ENCODE measurements at regions not wholly inside any gene's neighbourhood (a gene's known extent, or its start where the extent isn't known, plus 50 kb on each side); places are given as distances from the start of the nearest gene placed in this dataset.
"Not testable (repeated sequence)": the region's sequence is repeated elsewhere in the genome, so short reads cannot be mapped to it uniquely, and the experiment has no call there.

GRCh38 chr2:234195516-234195915, 145.0 kb downstream of the SPP2 start:
- no peak for DNase-seq (ENCODE audit: low read depth)

GRCh38 chr2:234193977-234194563, 143.6 kb downstream of the SPP2 start:
- DNase-seq (ENCODE audit: low read depth), result no peak

DNA sequence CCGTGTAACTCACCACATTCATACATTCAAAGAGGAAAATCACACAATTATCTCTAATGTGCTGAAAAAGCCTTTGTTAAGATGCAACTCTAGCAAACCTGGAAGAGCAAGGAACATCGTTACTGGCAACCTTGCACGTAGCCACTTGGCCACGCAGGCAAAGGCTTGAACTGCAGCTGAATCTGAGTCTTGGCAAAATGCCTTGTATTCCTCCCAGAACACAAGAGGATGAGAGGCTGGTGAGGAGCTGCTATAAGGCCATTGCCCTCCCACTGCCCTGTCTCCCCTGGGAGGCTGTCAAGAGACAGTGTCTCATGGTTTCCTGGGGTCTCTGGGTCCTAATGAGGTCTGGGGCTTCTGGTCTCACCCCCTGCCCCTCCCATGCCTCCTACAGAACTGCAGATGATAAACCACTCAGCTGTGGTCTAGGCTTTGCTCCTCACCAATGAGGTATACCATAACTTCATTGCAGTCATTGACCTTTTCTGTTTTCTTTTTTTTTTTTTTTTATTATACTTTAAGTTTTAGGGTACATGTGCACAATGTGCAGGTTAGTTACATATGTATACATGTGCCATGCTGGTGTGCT, 141.4 kb downstream of the SPP2 start:
- no peak for DNase-seq (ENCODE audit: low read depth)

DNA sequence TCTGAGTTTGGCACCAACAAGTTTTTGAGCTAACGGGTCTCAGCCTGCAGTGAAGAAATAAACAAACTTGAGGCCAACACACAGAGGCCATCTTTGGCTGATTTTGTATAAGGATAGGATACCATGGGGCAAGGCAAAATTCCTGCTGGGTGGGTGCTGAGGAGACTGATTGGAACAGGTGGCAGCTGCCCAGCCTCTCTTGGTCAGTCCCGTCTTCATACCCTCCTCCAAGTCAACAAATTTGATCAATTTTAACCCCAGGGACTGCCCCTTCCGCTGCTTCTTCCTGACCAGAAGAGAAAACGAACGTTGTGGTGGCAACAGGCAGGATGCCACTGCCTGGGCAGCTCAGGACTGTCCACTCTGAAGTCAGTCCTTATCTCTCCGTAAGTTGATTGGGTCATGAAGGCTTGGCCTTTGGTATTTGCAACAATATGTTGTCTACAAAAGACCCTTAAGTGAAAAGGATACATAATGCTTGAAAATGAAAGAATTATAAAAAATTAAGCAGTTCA, 139.3 kb downstream of the SPP2 start:
- no peak for DNase-seq (ENCODE audit: low read depth)

GRCh38 chr2:234189230-234189629, 138.7 kb downstream of the SPP2 start:
- DNase-seq (ENCODE audit: low read depth), result no peak

DNA sequence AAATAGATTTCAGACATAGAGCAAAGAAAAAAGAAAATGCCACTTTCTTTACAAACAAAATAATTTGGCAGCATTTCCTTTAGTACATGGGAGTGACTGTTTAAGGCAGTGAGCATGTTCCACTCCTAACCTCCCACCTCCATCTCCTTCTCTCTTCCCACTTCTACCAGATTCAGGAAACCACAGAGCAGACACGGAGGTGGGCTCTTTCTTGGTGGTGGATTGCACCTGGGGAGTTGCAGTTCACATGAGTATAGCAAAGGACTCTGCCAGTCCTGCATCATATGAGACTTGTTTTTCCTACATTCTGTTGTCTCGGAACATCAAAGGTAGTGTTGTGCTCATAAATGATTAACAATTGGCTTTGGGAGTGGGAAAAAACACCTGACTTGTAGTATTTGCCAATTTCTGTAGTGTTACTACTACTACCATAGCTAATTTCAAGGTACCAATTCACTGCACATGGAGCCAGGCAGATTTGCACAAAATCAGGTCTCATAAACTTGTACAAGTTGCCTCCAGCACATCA, 137.2 kb downstream of the SPP2 start:
- DNase-seq (ENCODE audit: low read depth), result no peak

DNA sequence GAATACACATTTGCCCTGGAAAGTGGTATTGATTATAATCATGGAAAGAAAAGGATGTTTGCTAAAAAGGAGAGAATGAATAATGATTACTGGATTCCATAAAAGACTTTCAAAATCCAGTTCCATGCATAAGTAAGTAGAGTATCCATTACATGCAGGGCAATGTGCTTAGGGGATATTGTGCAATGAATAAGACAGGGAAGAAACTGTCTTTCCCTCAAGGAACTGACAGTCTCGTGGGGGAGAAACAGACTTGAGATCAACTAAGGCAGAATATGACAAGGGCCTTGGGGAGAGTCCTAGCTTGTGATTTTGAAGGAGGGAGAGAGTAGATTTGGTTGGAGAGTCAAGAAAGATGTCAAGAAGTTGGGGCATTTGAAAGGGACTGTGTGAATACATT, 130.6 kb downstream of the SPP2 start:
- DNase-seq (ENCODE audit: low read depth), result no peak

- DNase-seq (ENCODE audit: low read depth), result no peak
These were observed 128.5 kb downstream of the SPP2 start for GRCh38 chr2:234179031-234179363.

DNA sequence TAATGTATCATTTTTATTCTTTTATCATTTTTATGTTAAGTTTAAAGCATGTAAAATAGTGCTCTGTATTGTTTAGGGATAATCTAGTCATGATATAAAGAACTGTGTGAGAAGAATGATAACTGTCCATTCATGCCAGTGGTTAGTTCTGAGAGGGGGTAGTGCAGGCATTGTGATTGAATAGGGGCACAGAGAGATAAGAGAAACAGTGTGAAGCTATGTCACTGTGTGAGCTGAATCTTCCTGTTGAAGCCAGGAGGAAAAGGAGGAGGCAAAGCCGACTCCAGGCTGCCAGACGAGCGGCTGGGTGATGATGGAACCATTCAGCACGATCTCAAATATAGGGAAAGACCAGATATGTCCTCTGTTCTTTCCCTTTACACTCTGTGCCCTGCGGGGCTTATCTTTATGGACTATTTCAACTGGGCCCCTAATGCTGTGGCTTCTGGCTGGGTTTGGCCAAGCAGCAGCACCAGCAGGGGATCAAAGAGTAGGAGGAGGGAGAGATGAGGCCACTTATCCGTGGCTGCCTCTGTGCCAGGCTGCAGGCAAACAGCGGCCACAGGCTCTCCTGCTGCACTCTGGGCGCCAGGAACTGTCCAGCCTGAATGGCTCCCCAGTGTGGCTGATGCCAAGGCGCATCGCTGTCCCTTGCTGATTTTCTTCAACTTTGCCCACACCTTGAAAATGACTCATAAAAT, 128.0 kb downstream of the SPP2 start:
- DNase-seq (ENCODE audit: low read depth), result no peak

DNA sequence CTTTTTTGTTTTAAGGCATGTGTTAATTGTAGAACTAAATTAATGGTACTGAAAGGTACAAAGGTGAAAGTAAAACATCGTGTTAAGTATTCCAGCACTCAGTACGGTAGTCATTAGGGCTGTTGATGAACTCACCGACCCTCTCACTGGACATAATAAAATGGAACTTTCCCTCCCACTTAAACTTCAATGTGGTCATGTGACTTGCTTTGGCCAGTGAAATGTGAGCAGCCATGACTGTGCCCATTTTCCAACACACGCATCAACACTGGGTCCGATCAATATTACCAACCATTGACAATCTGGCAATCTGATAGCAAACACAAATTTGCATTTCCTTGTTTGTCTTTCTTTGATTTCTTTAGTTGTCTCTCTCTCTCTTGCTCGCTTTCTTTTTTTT, 125.1 kb downstream of the SPP2 start:
- DNase-seq (ENCODE audit: low read depth), result no peak

- no peak for DNase-seq (ENCODE audit: low read depth)
These were observed 124.2 kb downstream of the SPP2 start for GRCh38 chr2:234174742-234175141.

DNA sequence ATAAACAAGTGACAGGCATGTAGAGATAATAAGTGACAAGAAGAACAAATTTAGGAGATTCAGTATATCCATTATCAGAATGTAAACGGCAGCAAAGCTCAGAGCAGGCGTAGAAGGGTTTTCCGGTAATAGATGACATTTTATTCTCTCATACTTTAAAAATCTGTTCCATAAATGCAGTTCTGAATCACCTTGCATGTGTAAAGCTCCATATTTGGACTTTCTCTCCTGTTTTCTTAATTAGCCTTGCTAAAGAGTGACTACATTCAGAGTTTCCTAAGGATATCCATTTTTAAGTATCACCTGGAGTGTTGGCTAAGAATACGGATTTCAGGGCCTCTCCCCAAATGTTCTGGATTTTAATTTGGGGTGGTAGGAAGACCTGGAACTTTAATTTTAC, 122.0 kb downstream of the SPP2 start:
- no peak for DNase-seq (ENCODE audit: low read depth)

DNA sequence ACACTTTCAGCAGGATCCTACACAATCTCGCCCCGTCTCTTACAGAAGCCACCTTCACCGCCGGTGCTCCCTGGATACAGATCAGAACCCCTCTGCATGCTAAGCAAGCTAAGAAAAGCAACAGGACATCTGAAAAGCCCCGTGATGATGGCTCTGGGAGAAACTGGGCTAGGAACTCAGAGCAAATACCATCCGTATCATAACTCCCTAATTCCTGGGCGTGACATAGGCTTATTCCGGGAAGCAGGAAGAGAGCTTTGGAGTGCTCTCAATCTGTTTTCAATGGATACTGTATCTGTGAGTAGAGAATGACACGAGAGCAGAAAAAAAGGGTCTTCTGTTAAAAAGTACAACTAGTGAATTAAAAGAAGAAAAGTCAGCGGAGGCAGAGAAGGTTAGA, 121.6 kb downstream of the SPP2 start:
- DNase-seq (ENCODE audit: low read depth), result no peak

- no peak for DNase-seq (ENCODE audit: low read depth)
These were observed 121.2 kb downstream of the SPP2 start for GRCh38 chr2:234171666-234172065.

DNA sequence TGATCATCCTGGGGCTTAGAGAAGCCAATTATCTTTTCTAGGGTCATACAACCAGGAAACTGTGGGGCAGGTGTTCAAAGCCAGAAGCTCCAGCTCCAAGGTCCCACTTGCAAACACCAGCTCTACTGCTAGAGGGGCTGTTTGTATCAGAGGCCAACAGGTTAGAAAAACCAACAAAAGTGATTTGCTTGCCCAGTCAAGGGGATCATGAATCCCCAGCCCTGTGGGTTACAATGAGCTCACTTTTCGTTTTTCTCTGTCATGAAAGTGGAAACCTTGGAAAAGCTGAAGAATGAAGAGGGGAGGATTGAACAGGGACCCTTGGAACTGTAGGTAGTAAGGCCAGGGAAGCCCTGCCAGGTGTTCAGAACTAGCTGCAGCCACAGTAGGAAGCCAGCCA, 119.2 kb downstream of the SPP2 start:
- no peak for DNase-seq (ENCODE audit: low read depth)

- DNase-seq (ENCODE audit: low read depth), result not testable (repeated sequence)
These were observed 118.4 kb downstream of the SPP2 start for GRCh38 chr2:234168605-234169570.

DNA sequence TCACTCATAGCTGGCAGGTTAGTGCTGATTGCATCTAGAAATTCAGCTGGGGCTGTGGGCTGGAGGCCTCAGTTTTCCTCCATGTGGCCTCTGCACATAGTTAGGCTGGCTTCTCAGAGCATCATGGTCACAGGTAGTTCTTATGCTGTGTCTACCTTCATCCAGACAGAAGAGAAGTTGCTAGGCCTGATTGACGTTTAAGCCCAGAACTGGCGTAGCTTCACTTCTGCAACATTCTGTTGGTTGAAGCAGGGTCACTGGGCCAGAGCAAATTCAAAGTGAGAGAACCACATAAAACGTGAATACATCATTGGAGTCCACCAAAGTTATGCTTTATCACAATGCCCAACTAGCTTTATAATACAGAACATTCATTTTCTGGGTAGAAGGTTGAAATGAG, 116.0 kb downstream of the SPP2 start:
- DNase-seq (ENCODE audit: low read depth), result no peak

- no peak for DNase-seq (ENCODE audit: low read depth)
These were observed 114.9 kb downstream of the SPP2 start for GRCh38 chr2:234165421-234165820.

GRCh38 chr2:234164493-234165413, 114.3 kb downstream of the SPP2 start:
- DNase-seq (ENCODE audit: low read depth), result no peak

- no peak for DNase-seq (ENCODE audit: low read depth)
These were observed 113.1 kb downstream of the SPP2 start for GRCh38 chr2:234163510-234164045.

GRCh38 chr2:234162861-234163260, 112.4 kb downstream of the SPP2 start:
- no peak for DNase-seq (ENCODE audit: low read depth)
